Gastrocnemius medialis (tissue), 4 donors: ENCODE measurements at regions not wholly inside any gene's neighbourhood (a gene's known extent, or its start where the extent isn't known, plus 50 kb on each side); places are given as distances from the start of the nearest gene placed in this dataset.

Experiments
- CTCF ChIP-seq, 5 experiments: fragments of 450-650 bp in 3 of 5; fragments of 200-600 bp in 2 of 5; sonication (generic) in 2 of 5; IDR thresholded peaks in 4 of 5; conservative IDR thresholded peaks in 1 of 5; 1 replicate in 4 of 5; 2 replicates in 1 of 5; pipeline ENCODE4 v1.5.1; 2016 to 2019; ENCODE audit warnings: antibody characterized with exemption in 5 of 5, mild to moderate bottlenecking in 3 of 5, moderate library complexity in 3 of 5
- POLR2A ChIP-seq, 2 donors: fragments of 450-650 bp; IDR thresholded peaks; one replicate each; pipeline ENCODE4 v1.6.1; 2017; ENCODE audit warnings: antibody characterized with exemption in 2 of 2, mild to moderate bottlenecking in 2 of 2, moderate library complexity in 2 of 2

- TF ChIP-seq CTCF (IDR thresholded peaks at IDR 0.05 in 4 of 5, conservative IDR thresholded peaks at IDR 0.05 in 1 of 5) (no peak), POLR2A (IDR thresholded peaks at IDR 0.05) (no peak)
These were observed 592.9 kb downstream of the TBC1D22A start for GRCh38 chr22:47355388-47355725.
